ENCODE measurements at regions not wholly inside any gene's neighbourhood (a gene's known extent, or its start where the extent isn't known, plus 50 kb on each side); places are given as distances from the start of the nearest gene placed in this dataset.
"Not testable (repeated sequence)": the region's sequence is repeated elsewhere in the genome, so short reads cannot be mapped to it uniquely, and the experiment has no call there.

DNA sequence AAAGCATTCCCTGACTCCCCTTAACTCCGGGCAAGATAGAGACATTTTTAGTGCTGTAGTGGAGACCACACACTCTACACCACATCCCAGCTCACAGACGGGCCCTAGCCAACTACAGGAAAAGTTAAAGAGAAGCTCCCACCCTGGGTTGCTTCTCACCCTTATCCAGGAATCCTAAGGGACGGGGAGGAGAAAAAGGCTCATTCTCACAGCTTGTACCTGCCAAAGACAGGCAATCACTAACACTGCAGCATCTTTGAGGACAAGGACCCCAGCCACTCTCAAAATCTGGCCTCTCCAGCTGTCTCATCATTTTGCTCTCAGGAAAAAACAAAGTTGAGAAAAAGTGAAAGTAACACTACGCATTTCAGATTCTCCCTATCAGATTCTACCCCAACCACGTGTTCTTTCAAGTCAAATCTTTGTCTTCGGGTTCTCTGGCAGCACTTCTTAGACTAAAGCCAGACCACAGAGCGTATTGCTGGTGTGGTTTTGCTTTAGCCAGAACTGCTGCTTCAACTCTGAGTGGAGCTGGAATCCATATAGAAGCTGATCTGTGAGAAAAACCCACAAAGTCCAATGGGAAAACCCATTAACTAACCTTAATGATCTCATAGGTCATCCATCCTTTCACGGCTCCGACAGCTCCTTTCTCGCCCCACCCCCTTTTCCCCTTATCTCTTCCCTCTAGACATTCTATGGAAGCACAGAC lies 605.9 kb upstream of the DIPK2B start:
- H3K4me1 ChIP-seq: no peaks in the 10 kb centered on the region
- no peaks in the 10 kb centered on the region for H3K27me3 ChIP-seq
- H3K4me3 ChIP-seq: peak overlapping the region; percentile 24 to 37
- no peaks in the 10 kb centered on the region for H3K36me3 ChIP-seq
- H3K9me3 ChIP-seq: no peaks in the 10 kb centered on the region
- H3K27ac ChIP-seq: peak overlapping the region in 3 of 4 donors; percentile 4 to 37 (median 14)
- WGBS, 2 donors (ENCODE audit: low coverage in 1 of 2): 22 to 52% methylated on average over 4 to 7 of the region's 10 CpGs
- no peak for ATAC-seq
- TF ChIP-seq, protein P1, sequence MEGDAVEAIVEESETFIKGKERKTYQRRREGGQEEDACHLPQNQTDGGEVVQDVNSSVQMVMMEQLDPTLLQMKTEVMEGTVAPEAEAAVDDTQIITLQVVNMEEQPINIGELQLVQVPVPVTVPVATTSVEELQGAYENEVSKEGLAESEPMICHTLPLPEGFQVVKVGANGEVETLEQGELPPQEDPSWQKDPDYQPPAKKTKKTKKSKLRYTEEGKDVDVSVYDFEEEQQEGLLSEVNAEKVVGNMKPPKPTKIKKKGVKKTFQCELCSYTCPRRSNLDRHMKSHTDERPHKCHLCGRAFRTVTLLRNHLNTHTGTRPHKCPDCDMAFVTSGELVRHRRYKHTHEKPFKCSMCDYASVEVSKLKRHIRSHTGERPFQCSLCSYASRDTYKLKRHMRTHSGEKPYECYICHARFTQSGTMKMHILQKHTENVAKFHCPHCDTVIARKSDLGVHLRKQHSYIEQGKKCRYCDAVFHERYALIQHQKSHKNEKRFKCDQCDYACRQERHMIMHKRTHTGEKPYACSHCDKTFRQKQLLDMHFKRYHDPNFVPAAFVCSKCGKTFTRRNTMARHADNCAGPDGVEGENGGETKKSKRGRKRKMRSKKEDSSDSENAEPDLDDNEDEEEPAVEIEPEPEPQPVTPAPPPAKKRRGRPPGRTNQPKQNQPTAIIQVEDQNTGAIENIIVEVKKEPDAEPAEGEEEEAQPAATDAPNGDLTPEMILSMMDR (IDR thresholded peaks at IDR 0.05): no peak
- TF ChIP-seq EP300 (IDR thresholded peaks at IDR 0.05): no peak
- no peak for TF ChIP-seq POLR2AphosphoS5 (IDR thresholded peaks at IDR 0.05)
- no peak for TF ChIP-seq POLR2A (IDR thresholded peaks at IDR 0.05)

DNA sequence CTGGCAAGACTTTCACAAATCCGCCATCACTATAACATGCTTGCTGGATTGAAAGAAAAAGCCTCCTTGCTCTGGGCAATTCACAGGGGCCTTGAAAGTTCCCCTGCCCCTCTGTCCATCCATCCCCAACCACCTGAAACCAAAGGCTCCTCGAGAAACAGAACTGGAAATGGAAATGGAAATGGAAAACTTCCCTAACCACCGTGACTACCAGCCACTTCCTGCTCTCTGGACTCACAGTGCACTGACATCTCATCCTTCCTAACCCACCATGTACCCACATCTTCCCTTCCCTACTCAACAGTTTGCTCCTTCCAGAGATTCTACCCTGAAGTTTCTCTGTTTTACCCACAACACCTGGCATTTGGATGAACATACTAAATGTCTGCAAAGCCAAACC lies 603.6 kb upstream of the DIPK2B start:
- 56 to 86% methylated on average over 2 to 3 of the region's 3 CpGs for WGBS, 2 donors (ENCODE audit: low coverage in 1 of 2)
- TF ChIP-seq POLR2A (IDR thresholded peaks at IDR 0.05): no peak
- TF ChIP-seq POLR2AphosphoS5 (IDR thresholded peaks at IDR 0.05): no peak
- TF ChIP-seq EP300 (IDR thresholded peaks at IDR 0.05): no peak
- TF ChIP-seq, protein P1 (IDR thresholded peaks at IDR 0.05): no peak

DNA sequence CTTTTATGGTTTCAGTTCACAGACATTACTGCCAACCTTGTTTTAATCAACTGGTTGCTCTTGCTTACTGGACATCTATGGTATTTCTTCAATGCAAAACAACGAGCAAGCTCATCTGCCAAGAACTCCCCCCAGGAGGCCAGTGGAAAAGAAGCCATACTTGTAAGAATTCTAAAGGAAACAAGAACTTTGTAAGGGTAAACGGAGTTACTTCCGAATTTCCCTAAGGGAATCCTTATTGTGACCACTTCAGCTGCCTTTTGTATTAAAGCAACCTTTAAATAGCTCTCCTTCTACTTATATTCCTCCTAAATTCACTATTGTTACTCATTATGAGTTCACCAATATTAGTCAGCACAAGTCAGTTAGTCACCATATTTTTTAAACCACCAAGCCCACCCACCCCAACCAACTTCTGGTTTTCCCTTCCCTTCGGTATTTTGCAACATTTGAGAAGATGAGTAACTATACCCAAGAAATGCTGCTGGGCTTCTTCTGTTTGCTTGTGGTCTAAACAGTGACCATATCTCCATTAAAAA lies 602.8 kb upstream of the DIPK2B start:
- Histone ChIP-seq H3K4me1 (peaks cover 0 to 8% (median 0%) of the 10 kb centered on the region in 3 donors), H3K27me3 (no peaks in the 10 kb centered on the region), H3K36me3 (no peaks in the 10 kb centered on the region), H3K4me3 (no peak overlapping the region), H3K9me3 (no peaks in the 10 kb centered on the region), H3K27ac (no peak overlapping the region)
- 47 to 61% methylated on average over 3 to 4 of the region's 4 CpGs for WGBS, 2 donors (ENCODE audit: low coverage in 1 of 2)
- TF ChIP-seq EP300 (IDR thresholded peaks at IDR 0.05) (no peak), POLR2AphosphoS5 (IDR thresholded peaks at IDR 0.05) (no peak)
- ATAC-seq: no peak

More for the DNA sequence above, 603.6 kb upstream of the DIPK2B start:
- no peaks in the 10 kb centered on the region for H3K27me3 ChIP-seq
- H3K4me3 ChIP-seq: no peak overlapping the region
- no peak overlapping the region for H3K27ac ChIP-seq
- no peaks in the 10 kb centered on the region for H3K9me3 ChIP-seq
- H3K36me3 ChIP-seq: no peaks in the 10 kb centered on the region
- peaks cover 0 to 8% (median 0%) of the 10 kb centered on the region in 3 donors for H3K4me1 ChIP-seq
- no peak for ATAC-seq

DNA sequence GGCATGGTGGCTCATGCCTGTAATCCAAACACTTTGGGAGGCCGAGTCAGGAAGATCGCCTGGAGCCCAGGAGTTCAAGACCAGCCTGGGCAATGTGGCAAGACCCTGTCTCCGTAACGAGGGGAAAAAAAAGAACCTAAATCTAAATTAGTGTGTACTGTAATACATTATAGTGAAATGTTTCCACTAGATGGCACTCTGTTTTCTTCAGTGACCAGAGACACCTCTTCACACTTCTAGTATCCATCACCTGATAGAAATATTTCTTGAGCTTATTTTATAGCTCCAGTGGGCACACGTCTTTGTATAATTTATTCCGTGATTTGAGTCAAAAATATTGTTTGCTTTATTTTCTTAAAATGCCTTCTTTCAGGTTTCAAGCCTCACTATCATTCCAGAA lies 600.9 kb upstream of the DIPK2B start:
- Histone ChIP-seq H3K4me3 (no peak overlapping the region), H3K27me3 (no peaks in the 10 kb centered on the region), H3K36me3 (no peaks in the 10 kb centered on the region), H3K9me3 (no peaks in the 10 kb centered on the region), H3K4me1 (peaks cover 0 to 8% (median 0%) of the 10 kb centered on the region in 3 donors), H3K27ac (no peak overlapping the region)
- WGBS, 2 donors (ENCODE audit: low coverage in 1 of 2): 16 to 54% methylated on average over 4 to 6 of the region's 6 CpGs
- no peak for ATAC-seq
- TF ChIP-seq, protein P1 (IDR thresholded peaks at IDR 0.05): peak in 2 of 4 experiments; percentile 11 to 41
- no peak for TF ChIP-seq POLR2AphosphoS5 (IDR thresholded peaks at IDR 0.05)

DNA sequence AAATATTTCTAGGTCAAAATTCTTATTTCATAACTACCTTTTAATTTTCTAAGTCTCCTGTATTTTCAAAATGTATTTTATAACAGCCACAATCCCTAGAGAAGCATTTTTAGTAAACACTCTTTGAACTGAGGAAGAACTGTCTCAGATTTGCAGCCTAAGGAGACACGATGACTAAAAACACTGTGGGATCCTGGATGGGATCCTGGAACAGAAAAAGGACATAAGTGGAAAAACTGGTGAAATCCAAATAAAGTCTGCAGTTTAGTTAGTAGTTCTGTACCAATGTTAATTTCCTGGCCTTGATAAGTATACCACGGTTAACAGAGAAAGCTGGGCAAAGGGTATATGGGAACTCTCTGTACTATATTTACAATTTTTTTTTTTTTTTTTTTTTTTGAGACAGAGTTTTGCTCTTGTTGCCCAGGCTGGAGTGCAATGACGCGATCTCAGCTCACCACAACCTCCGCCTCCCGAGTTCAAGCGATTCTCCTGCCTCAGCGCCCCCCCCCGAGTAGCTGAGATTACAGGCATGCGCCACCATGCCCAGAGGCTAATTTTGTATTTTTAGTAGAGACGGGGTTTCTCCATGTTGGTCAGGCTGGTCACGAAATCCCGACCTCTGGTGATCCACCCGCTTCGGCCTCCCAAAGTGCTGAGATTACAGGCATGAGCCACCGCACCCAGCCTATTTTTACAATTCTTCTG lies 600.2 kb upstream of the DIPK2B start:
- not testable (repeated sequence) for H3K27ac ChIP-seq, H3K27me3 ChIP-seq, H3K9me3 ChIP-seq, H3K4me1 ChIP-seq, ATAC-seq, H3K4me3 ChIP-seq, H3K36me3 ChIP-seq
- 76 to 80% methylated on average over 1 to 3 of the region's 16 CpGs for WGBS, 2 donors (ENCODE audit: low coverage in 1 of 2)
